GM23338 (cell line): ENCODE measurements at regions not wholly inside any gene's neighbourhood (a gene's known extent, or its start where the extent isn't known, plus 50 kb on each side); places are given as distances from the start of the nearest gene placed in this dataset.

Experiments
- CREB1 ChIP-seq: fragments of 250-450 bp; sonication (Bioruptor Pico); IDR thresholded peaks from 2 replicates; pipeline ENCODE4 v1.5.0; 2020; ENCODE audit warnings: low read depth, mild to moderate bottlenecking, moderate library complexity
- CTCF ChIP-seq, 2 experiments: fragments of 200-600 bp in 1 of 2; sonication (generic) in 1 of 2; conservative IDR thresholded peaks; 2 replicates each; pipeline versions ENCODE4 v1.5.1 to v1.6.1; 2016 to 2017; ENCODE audit warnings: antibody characterized with exemption in 2 of 2, low read depth in 2 of 2, mild to moderate bottlenecking in 2 of 2, moderate library complexity in 1 of 2
- ETS1 ChIP-seq: IDR thresholded peaks from 2 replicates; pipeline ENCODE4 v1.6.1; 2016; ENCODE audit warnings: antibody characterized with exemption
- EZH2 ChIP-seq: fragments of 200-600 bp; sonication (generic); IDR thresholded peaks from one replicate; pipeline ENCODE4 v1.8.0; 2017; ENCODE audit warnings: antibody characterized with exemption, mild to moderate bottlenecking, low read depth; ENCODE audit not compliant: unreplicated experiment
- EZH2phosphoT487 ChIP-seq: fragments of 200-600 bp; sonication (generic); IDR thresholded peaks from one replicate; pipeline ENCODE4 v1.8.1; 2018; ENCODE audit warnings: antibody characterized with exemption; ENCODE audit not compliant: unreplicated experiment
- JUNB ChIP-seq: IDR thresholded peaks from one replicate; pipeline ENCODE4 v1.6.1; 2016; ENCODE audit warnings: antibody characterized with exemption; ENCODE audit not compliant: unreplicated experiment
- NANOG ChIP-seq: IDR thresholded peaks from 2 replicates; pipeline ENCODE4 v1.6.1; 2016; ENCODE audit warnings: antibody characterized with exemption, borderline replicate concordance
- POLR2AphosphoS5 ChIP-seq: IDR thresholded peaks from 2 replicates; pipeline ENCODE4 v1.6.1; 2016; ENCODE audit warnings: antibody characterized with exemption, low read depth
- STAT1 ChIP-seq: IDR thresholded peaks from one replicate; pipeline ENCODE4 v1.6.1; 2016; ENCODE audit warnings: antibody characterized with exemption; ENCODE audit not compliant: unreplicated experiment
- ZNF114 ChIP-seq: fragments of 250-450 bp; sonication (Bioruptor Pico); IDR thresholded peaks from 2 replicates; pipeline ENCODE4 v1.5.0; 2020; ENCODE audit warnings: mild to moderate bottlenecking, moderate library complexity
- ZNF331 ChIP-seq: fragments of 250-450 bp; sonication (Bioruptor Pico); IDR thresholded peaks from 2 replicates; pipeline ENCODE4 v1.5.0; 2020; ENCODE audit warnings: low read depth, mild to moderate bottlenecking, moderate library complexity
- ZNF462 ChIP-seq: fragments of 250-450 bp; sonication (Bioruptor Pico); IDR thresholded peaks from 2 replicates; pipeline ENCODE4 v1.5.0; 2020; ENCODE audit warnings: mild to moderate bottlenecking, moderate library complexity
- TF ChIP-seq, protein P1 (sequence below): IDR thresholded peaks from one replicate; pipeline ENCODE4 v1.6.1; 2018; ENCODE audit warnings: antibody characterized with exemption; ENCODE audit not compliant: unreplicated experiment

GRCh38 chr11:95566211-95566610 lies 223.4 kb downstream of the FAM76B start:
- TF ChIP-seq CTCF (conservative IDR thresholded peaks at IDR 0.05; ENCODE audit: low read depth in 2 of 2) (no peak), POLR2AphosphoS5 (no peak), CREB1 (CRISPR knock-in tag) (no peak), EZH2 (no peak), JUNB (no peak), ZNF114 (CRISPR knock-in tag) (no peak), STAT1 (no peak), EZH2phosphoT487 (no peak), ZNF331 (CRISPR knock-in tag) (no peak), NANOG (no peak), ETS1 (no peak), ZNF462 (CRISPR knock-in tag) (no peak)
- TF ChIP-seq, protein P1, sequence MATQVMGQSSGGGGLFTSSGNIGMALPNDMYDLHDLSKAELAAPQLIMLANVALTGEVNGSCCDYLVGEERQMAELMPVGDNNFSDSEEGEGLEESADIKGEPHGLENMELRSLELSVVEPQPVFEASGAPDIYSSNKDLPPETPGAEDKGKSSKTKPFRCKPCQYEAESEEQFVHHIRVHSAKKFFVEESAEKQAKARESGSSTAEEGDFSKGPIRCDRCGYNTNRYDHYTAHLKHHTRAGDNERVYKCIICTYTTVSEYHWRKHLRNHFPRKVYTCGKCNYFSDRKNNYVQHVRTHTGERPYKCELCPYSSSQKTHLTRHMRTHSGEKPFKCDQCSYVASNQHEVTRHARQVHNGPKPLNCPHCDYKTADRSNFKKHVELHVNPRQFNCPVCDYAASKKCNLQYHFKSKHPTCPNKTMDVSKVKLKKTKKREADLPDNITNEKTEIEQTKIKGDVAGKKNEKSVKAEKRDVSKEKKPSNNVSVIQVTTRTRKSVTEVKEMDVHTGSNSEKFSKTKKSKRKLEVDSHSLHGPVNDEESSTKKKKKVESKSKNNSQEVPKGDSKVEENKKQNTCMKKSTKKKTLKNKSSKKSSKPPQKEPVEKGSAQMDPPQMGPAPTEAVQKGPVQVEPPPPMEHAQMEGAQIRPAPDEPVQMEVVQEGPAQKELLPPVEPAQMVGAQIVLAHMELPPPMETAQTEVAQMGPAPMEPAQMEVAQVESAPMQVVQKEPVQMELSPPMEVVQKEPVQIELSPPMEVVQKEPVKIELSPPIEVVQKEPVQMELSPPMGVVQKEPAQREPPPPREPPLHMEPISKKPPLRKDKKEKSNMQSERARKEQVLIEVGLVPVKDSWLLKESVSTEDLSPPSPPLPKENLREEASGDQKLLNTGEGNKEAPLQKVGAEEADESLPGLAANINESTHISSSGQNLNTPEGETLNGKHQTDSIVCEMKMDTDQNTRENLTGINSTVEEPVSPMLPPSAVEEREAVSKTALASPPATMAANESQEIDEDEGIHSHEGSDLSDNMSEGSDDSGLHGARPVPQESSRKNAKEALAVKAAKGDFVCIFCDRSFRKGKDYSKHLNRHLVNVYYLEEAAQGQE = no peak
